ENCODE measurements at regions not wholly inside any gene's neighbourhood (a gene's known extent, or its start where the extent isn't known, plus 50 kb on each side); places are given as distances from the start of the nearest gene placed in this dataset.

DNA sequence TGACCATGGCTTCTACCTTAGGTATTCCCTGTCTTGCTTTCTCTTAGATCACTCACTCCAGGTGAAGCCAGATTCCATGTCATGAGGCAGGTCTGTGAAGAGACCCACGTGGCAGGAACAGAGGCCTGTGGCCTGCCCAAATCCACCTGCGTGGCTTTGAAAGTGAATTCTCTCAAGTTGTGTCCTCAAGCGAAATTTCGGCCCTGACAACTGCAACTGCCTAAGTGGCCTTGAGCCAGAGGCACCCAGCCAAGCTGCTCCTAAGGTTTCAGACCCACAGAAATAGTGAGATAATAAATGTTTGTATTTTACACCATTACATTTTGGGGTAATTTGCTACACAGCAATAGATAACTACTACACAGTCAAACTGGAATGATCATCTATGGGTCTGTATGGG lies 497.9 kb downstream of the XYLT1 start:
- TF ChIP-seq, protein P1, sequence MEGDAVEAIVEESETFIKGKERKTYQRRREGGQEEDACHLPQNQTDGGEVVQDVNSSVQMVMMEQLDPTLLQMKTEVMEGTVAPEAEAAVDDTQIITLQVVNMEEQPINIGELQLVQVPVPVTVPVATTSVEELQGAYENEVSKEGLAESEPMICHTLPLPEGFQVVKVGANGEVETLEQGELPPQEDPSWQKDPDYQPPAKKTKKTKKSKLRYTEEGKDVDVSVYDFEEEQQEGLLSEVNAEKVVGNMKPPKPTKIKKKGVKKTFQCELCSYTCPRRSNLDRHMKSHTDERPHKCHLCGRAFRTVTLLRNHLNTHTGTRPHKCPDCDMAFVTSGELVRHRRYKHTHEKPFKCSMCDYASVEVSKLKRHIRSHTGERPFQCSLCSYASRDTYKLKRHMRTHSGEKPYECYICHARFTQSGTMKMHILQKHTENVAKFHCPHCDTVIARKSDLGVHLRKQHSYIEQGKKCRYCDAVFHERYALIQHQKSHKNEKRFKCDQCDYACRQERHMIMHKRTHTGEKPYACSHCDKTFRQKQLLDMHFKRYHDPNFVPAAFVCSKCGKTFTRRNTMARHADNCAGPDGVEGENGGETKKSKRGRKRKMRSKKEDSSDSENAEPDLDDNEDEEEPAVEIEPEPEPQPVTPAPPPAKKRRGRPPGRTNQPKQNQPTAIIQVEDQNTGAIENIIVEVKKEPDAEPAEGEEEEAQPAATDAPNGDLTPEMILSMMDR (IDR thresholded peaks at IDR 0.05; ENCODE audit: control extremely low read depth in 1 of 3, insufficient read depth in 1 of 3, low read depth in 1 of 3, low read length in 3 of 3): no peak
- TF ChIP-seq TCF12 (IDR thresholded peaks at IDR 0.05; ENCODE audit: low read depth, low read length) (no peak), POLR2AphosphoS5 (IDR thresholded peaks at IDR 0.05; ENCODE audit: low read depth, low read length) (no peak), NRF1 (IDR thresholded peaks at IDR 0.05; ENCODE audit: low read depth, low read length) (no peak), KDM5A (IDR thresholded peaks at IDR 0.05; ENCODE audit: low read length) (no peak)
- TF ChIP-seq, protein P2, sequence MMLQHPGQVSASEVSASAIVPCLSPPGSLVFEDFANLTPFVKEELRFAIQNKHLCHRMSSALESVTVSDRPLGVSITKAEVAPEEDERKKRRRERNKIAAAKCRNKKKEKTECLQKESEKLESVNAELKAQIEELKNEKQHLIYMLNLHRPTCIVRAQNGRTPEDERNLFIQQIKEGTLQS (IDR thresholded peaks at IDR 0.05; ENCODE audit: insufficient read depth, low read depth, low read length): no peak
- TF ChIP-seq, protein P3, sequence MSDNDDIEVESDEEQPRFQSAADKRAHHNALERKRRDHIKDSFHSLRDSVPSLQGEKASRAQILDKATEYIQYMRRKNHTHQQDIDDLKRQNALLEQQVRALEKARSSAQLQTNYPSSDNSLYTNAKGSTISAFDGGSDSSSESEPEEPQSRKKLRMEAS (IDR thresholded peaks at IDR 0.05): no peak

Data from H1 (cell line).